Esophagus squamous epithelium (tissue), 5 donors: ENCODE measurements at regions not wholly inside any gene's neighbourhood (a gene's known extent, or its start where the extent isn't known, plus 50 kb on each side); places are given as distances from the start of the nearest gene placed in this dataset.

ENCODE experiments used
- DNase-seq: peaks from one replicate; lab custom pipeline; 2025; lab: John Stamatoyannopoulos, UW
- H3K27ac ChIP-seq, 4 donors: fragments of 200-600 bp; sonication (generic); one replicate each; pipeline ENCODE4 v1.5.1; 2016 to 2019; ENCODE audit warnings: mild to moderate bottlenecking in 1 of 4
- H3K27me3 ChIP-seq, 4 donors: fragments of 200-600 bp; sonication (generic); 1 replicate in 3 of 4; 2 replicates in 1 of 4; pipeline versions ENCODE4 v1.5.1 to v1.6.0; 2017 to 2021; ENCODE audit warnings: antibody characterized with exemption in 1 of 4
- H3K36me3 ChIP-seq, 3 donors: fragments of 200-600 bp; sonication (generic); one replicate each; pipeline ENCODE4 v1.5.1; 2016 to 2019
- H3K4me1 ChIP-seq, 3 donors: fragments of 200-600 bp; sonication (generic); one replicate each; pipeline ENCODE4 v1.5.1; 2017 to 2019
- H3K4me3 ChIP-seq, 4 donors: fragments of 200-600 bp; sonication (generic); 1 replicate in 3 of 4; 2 replicates in 1 of 4; pipeline ENCODE4 v1.5.1; 2016 to 2019; ENCODE audit warnings: mild to moderate bottlenecking in 2 of 4, moderate library complexity in 1 of 4
- H3K9me3 ChIP-seq, 3 donors: fragments of 200-600 bp; sonication (generic); one replicate each; pipeline ENCODE4 v1.5.1; 2016 to 2019
- CTCF ChIP-seq, 6 experiments: fragments of 450-650 bp in 4 of 6; fragments of 200-600 bp in 2 of 6; sonication (generic) in 2 of 6; IDR thresholded peaks; one replicate each; pipeline ENCODE4 v1.5.1; 2016 to 2019; ENCODE audit warnings: antibody characterized with exemption in 6 of 6, mild to moderate bottlenecking in 4 of 6, moderate library complexity in 4 of 6
- POLR2A ChIP-seq, 4 donors: fragments of 450-650 bp; IDR thresholded peaks; one replicate each; pipeline ENCODE4 v1.6.1; 2017; ENCODE audit warnings: antibody characterized with exemption in 4 of 4, mild to moderate bottlenecking in 4 of 4, moderate library complexity in 3 of 4
- WGBS, 2 donors: methylation state at CpG; one replicate each; pipeline ENCODE4 v1.1.5; 2018; 5-methylcytosine and 5-hydroxymethylcytosine counted together
- intact Hi-C: fragments of 100-400 bp; cut with DNase I; formaldehyde crosslinking; loops from one replicate; pipeline ENCODE4 v1.15.0; 2022
- donor health status: DM: yes; HTN: yes; CAD: no.

DNA sequence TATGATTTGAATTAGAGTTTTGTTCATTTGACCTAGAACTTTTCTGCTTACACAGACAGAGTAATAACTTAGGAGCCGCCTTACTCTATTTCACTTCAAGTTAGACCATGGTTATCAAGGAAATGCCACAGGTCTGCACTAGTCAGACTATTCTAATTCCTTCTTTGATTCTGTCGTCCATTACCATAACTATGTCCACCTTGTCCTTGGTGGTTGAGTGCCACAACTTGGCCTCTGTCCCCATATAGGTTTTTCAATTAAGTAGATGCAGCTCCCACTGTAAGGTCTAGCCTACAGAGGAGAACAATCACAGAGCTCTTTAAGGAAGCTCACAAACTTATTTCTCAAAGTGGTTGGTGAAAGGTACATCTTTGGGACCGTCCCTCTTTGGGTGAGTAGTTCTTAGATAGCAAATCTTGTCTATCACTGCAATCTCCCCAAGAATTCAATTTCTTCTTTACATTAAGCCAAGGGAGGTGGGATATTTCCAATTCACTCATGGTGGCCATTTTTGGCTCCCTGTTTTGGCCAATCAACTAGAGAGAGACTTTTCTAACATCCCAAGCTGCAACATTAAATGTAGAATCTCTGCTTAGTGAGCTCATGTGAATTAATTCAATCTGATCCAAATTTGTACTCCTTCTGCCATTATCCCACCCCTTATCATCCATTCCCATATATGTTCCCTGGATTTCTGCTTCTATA, 434.6 kb downstream of the ADAMTS20 start:
- intact Hi-C loops = no loop called here
- no peak overlapping the region for H3K4me3 ChIP-seq
- DNase-seq = no peak
- H3K27me3 ChIP-seq = no peaks in the 10 kb centered on the region
- no peaks in the 10 kb centered on the region for H3K36me3 ChIP-seq
- 52 to 63% methylated on average over 3 of the region's 3 CpGs for WGBS, 2 donors
- TF ChIP-seq CTCF (IDR thresholded peaks at IDR 0.05) (no peak), POLR2A (IDR thresholded peaks at IDR 0.05) (no peak)
- H3K9me3 ChIP-seq = no peaks in the 10 kb centered on the region
- H3K27ac ChIP-seq = no peak overlapping the region
- no peaks in the 10 kb centered on the region for H3K4me1 ChIP-seq

DNA sequence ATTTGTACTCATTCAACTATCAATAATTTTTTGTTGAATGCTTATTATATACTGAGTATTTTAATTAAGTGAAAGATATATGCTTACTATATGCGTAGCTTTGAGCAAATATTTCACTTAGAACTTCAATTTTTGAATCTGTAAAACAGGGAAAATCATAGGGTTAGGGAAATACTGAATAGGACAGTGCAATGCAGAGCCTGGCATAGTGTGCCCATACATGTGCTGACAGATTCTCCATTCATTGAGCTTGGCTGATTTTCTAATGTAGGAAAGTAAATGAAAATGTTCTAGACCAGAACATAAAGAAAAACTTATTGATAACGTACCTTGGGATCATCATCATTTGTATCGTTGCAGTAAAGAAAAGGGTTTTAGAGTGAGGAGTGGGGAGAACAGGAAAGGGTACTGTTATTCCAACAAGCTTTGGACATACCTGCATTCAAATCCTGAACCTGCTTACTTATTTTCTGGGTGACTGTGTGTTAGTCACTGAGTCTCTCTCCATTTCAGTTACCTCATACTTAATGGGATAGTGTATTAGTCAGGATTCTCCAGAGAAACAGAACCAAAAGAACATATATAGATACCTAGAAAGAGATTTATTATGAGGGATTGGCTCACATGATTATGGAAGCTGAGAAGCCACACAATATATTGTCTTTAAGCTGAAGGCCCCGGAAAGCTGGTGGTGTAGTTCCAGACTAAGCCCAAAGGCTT, 436.4 kb downstream of the ADAMTS20 start:
- intact Hi-C loops = no loop called here
- 84 to 90% methylated on average over 4 of the region's 4 CpGs for WGBS, 2 donors
- no peak for DNase-seq

GRCh38 chr12:43114316-43114715, 437.7 kb downstream of the ADAMTS20 start:
- 78 to 84% methylated on average over 3 of the region's 3 CpGs for WGBS, 2 donors
- no peaks in the 10 kb centered on the region for H3K4me1 ChIP-seq
- no peaks in the 10 kb centered on the region for H3K36me3 ChIP-seq
- intact Hi-C loops = no loop called here
- no peak for TF ChIP-seq POLR2A (IDR thresholded peaks at IDR 0.05)
- no peak for TF ChIP-seq CTCF (IDR thresholded peaks at IDR 0.05)
- DNase-seq = no peak
- no peaks in the 10 kb centered on the region for H3K9me3 ChIP-seq
- H3K27me3 ChIP-seq = no peaks in the 10 kb centered on the region
- H3K4me3 ChIP-seq = no peak overlapping the region
- no peak overlapping the region for H3K27ac ChIP-seq

More for the DNA sequence above, 436.4 kb downstream of the ADAMTS20 start:
- no peak for TF ChIP-seq CTCF (IDR thresholded peaks at IDR 0.05)
- TF ChIP-seq POLR2A (IDR thresholded peaks at IDR 0.05) = no peak
- no peaks in the 10 kb centered on the region for H3K9me3 ChIP-seq
- H3K36me3 ChIP-seq = no peaks in the 10 kb centered on the region
- no peak overlapping the region for H3K4me3 ChIP-seq
- no peak overlapping the region for H3K27ac ChIP-seq
- H3K27me3 ChIP-seq = no peaks in the 10 kb centered on the region
- H3K4me1 ChIP-seq = no peaks in the 10 kb centered on the region

DNA sequence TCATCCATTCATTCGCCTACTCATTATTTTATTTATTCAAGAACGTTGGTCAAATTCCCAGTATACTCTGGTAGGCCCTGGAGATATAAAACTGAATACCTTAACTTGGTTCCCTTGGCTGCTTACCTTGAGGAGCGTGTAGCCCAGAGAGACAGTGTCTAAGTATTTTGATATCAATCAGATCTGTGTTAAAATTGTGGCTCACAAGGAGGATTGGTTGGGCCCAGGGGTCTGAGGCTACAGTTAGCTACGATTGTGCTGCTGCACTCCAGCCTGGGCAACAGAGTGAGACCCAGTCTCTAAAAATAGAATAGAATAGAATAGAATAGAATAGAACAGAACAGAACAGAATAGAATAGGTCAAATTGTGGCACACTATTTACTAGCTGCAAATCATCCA, 438.4 kb downstream of the ADAMTS20 start:
- DNase-seq = no peak
- Histone ChIP-seq H3K4me1 (no peaks in the 10 kb centered on the region), H3K36me3 (no peaks in the 10 kb centered on the region), H3K27me3 (no peaks in the 10 kb centered on the region), H3K9me3 (no peaks in the 10 kb centered on the region), H3K4me3 (no peak overlapping the region), H3K27ac (no peak overlapping the region)
- 43 to 45% methylated on average over 4 of the region's 4 CpGs for WGBS, 2 donors
- TF ChIP-seq POLR2A (IDR thresholded peaks at IDR 0.05) (no peak), CTCF (IDR thresholded peaks at IDR 0.05) (no peak)
- intact Hi-C loops = no loop called here

DNA sequence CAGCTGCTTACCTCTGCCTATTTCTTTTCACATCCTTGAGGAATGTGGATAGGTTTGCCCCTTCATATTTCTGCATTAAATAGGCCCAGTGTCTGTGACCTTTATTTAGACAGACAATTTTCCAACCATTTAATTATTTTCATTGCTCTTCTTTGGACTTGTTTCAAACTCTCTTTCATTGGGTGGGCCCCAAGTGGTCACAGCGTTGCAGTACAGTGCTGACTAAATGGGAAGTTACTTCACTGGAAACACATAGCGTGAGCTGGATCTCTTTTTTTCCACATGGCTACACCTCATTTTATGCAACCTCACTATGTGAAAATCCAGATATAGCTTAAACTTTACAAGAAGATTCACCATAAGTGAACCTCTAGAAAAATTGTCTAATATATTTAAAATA, 438.9 kb downstream of the ADAMTS20 start:
- no peaks in the 10 kb centered on the region for H3K9me3 ChIP-seq
- H3K36me3 ChIP-seq = no peaks in the 10 kb centered on the region
- WGBS, 2 donors = 44 to 69% methylated on average over 2 of the region's 2 CpGs
- no peak overlapping the region for H3K27ac ChIP-seq
- TF ChIP-seq POLR2A (IDR thresholded peaks at IDR 0.05) (no peak), CTCF (IDR thresholded peaks at IDR 0.05) (no peak)
- H3K4me1 ChIP-seq = no peaks in the 10 kb centered on the region
- no peak for DNase-seq
- no peaks in the 10 kb centered on the region for H3K27me3 ChIP-seq
- intact Hi-C loops = no loop called here
- no peak overlapping the region for H3K4me3 ChIP-seq
